ENCODE measurements at regions not wholly inside any gene's neighbourhood (a gene's known extent, or its start where the extent isn't known, plus 50 kb on each side); places are given as distances from the start of the nearest gene placed in this dataset.

DNA sequence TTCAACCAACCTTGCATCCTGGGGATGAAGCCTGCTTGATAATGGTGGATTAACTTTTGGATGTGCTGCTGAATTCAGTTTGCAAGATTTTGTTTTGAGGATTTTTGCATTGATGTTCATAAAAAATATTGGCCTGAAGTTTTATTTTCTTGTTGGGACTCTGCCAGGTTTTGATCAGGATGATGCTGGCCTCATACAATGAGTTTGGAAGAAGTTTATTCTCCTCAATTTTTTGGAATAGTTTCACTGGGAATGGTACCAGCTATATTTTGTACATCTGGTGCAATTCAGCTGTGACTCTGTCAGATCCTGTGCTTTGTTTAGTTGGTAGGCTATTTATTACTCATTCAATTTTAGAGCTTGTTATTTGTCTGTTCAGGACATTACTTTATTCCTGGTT is 340.3 kb upstream of the TRAM1L1 start:
- Histone ChIP-seq H3K4me1 (ENCODE audit: low read depth, poor library complexity, severe bottlenecking) (no peaks in the 10 kb centered on the region), H3K4me3 (IDR thresholded peaks at IDR 0.05; ENCODE audit: insufficient read depth, low read depth, low read length) (no peak overlapping the region), H3K36me3 (ENCODE audit: insufficient read depth) (no peaks in the 10 kb centered on the region), H3K27ac (no peak overlapping the region), H2AFZ (ENCODE audit: low read depth) (no peak overlapping the region), H3K27me3 (ENCODE audit: insufficient read depth, low read depth) (no peaks in the 10 kb centered on the region), H3K79me2 (ENCODE audit: insufficient read depth, low read depth) (no peaks in the 10 kb centered on the region), H4K20me1 (ENCODE audit: insufficient read depth) (no peaks in the 10 kb centered on the region), H3K4me2 (no peak overlapping the region), H3K9ac (no peak overlapping the region)
- TF ChIP-seq, protein P1, sequence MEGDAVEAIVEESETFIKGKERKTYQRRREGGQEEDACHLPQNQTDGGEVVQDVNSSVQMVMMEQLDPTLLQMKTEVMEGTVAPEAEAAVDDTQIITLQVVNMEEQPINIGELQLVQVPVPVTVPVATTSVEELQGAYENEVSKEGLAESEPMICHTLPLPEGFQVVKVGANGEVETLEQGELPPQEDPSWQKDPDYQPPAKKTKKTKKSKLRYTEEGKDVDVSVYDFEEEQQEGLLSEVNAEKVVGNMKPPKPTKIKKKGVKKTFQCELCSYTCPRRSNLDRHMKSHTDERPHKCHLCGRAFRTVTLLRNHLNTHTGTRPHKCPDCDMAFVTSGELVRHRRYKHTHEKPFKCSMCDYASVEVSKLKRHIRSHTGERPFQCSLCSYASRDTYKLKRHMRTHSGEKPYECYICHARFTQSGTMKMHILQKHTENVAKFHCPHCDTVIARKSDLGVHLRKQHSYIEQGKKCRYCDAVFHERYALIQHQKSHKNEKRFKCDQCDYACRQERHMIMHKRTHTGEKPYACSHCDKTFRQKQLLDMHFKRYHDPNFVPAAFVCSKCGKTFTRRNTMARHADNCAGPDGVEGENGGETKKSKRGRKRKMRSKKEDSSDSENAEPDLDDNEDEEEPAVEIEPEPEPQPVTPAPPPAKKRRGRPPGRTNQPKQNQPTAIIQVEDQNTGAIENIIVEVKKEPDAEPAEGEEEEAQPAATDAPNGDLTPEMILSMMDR (conservative IDR thresholded peaks at IDR 0.05; ENCODE audit: low read depth, low read length), result no peak

DNA sequence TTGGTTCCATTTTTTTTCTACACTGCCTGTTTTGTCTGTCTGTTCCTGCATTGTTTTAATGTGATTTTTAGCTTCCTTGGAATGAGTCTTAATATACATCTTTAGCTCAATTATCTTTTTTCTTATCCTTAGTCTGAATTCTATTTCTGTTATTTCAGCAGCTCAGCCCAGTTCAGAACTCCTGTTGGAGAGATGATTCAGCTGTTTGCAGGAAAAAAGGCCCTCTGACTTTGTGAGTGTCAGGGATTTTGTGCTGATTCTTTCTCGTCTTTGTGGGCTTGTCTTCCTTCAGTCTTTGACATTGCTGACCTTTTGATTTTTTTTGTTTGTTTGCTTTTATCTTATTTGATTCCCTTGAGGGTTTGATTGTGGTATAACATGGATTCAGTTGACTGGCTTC is 343.2 kb upstream of the TRAM1L1 start:
- Histone ChIP-seq H3K27ac (no peak overlapping the region), H3K4me2 (no peak overlapping the region), H3K79me2 (ENCODE audit: insufficient read depth, low read depth) (no peaks in the 10 kb centered on the region), H2AFZ (ENCODE audit: low read depth) (no peak overlapping the region), H3K4me3 (IDR thresholded peaks at IDR 0.05; ENCODE audit: insufficient read depth, low read depth, low read length) (no peak overlapping the region), H3K36me3 (ENCODE audit: insufficient read depth) (no peaks in the 10 kb centered on the region), H3K4me1 (ENCODE audit: low read depth, poor library complexity, severe bottlenecking) (no peaks in the 10 kb centered on the region), H3K9ac (no peak overlapping the region), H3K27me3 (ENCODE audit: insufficient read depth, low read depth) (no peaks in the 10 kb centered on the region), H4K20me1 (ENCODE audit: insufficient read depth) (no peaks in the 10 kb centered on the region)
- TF ChIP-seq, protein P1 (conservative IDR thresholded peaks at IDR 0.05; ENCODE audit: low read depth, low read length), result no peak

DNA sequence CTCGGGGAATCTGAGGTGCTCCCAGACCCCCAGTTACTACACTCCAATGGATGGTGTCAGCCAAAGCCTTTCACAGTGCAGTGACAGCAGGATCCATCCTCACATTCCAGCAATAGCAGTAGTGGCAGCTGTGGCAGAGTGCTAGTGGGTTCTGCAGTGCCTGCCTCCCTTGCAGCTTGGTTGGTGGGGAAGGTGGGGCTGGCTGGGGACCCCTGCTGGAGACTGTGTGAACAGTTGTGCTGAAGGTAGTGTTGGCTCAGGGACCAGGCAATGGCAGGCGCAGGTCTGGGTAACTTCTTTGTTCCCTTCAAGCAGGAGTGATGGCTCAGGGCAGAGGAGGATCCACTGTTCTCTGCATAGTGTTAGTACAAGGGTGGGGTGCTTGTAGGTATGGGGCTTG is 343.7 kb upstream of the TRAM1L1 start:
- Histone ChIP-seq H4K20me1 (ENCODE audit: insufficient read depth) (no peaks in the 10 kb centered on the region), H3K4me2 (no peak overlapping the region), H3K79me2 (ENCODE audit: insufficient read depth, low read depth) (no peaks in the 10 kb centered on the region), H3K4me3 (IDR thresholded peaks at IDR 0.05; ENCODE audit: insufficient read depth, low read depth, low read length) (no peak overlapping the region), H3K27ac (no peak overlapping the region), H3K36me3 (ENCODE audit: insufficient read depth) (no peaks in the 10 kb centered on the region), H2AFZ (ENCODE audit: low read depth) (no peak overlapping the region), H3K27me3 (ENCODE audit: insufficient read depth, low read depth) (no peaks in the 10 kb centered on the region), H3K4me1 (ENCODE audit: low read depth, poor library complexity, severe bottlenecking) (no peaks in the 10 kb centered on the region), H3K9ac (no peak overlapping the region)
- TF ChIP-seq, protein P1 (conservative IDR thresholded peaks at IDR 0.05; ENCODE audit: low read depth, low read length), result 0 out of 2 replicates have a peak, but pooled peaks have one; percentile 18

DNA sequence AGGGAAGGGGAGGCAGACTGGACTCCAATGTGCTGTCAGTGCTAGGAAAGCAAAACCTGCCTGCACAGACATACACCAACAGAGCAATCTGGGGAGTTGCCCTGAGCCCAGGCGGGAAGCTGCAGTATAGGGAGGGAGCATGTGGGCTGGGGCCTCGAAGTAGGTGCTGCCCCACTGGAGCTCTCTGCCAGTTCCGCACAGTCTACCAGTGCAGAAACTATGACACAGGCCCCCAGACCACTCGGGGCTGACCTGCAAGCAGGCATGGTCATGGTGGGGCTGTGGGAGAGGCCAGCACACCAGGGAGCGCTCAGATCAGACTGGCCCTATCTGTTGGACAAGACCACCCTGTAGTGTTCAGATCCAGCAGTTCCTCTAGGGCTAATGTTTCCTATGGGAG is 344.1 kb upstream of the TRAM1L1 start:
- Histone ChIP-seq H3K27me3 (ENCODE audit: insufficient read depth, low read depth) (no peaks in the 10 kb centered on the region), H2AFZ (ENCODE audit: low read depth) (no peak overlapping the region)

More for the DNA sequence above, 344.1 kb upstream of the TRAM1L1 start:
- TF ChIP-seq, protein P1 (conservative IDR thresholded peaks at IDR 0.05; ENCODE audit: low read depth, low read length), result no peak
- Histone ChIP-seq H3K4me1 (ENCODE audit: low read depth, poor library complexity, severe bottlenecking) (no peaks in the 10 kb centered on the region), H3K79me2 (ENCODE audit: insufficient read depth, low read depth) (no peaks in the 10 kb centered on the region), H3K4me2 (no peak overlapping the region), H3K27ac (no peak overlapping the region), H3K36me3 (ENCODE audit: insufficient read depth) (no peaks in the 10 kb centered on the region), H4K20me1 (ENCODE audit: insufficient read depth) (no peaks in the 10 kb centered on the region), H3K9ac (no peak overlapping the region), H3K4me3 (IDR thresholded peaks at IDR 0.05; ENCODE audit: insufficient read depth, low read depth, low read length) (no peak overlapping the region)

All from KMS-11 (cell line).